ENCODE measurements at regions not wholly inside any gene's neighbourhood (a gene's known extent, or its start where the extent isn't known, plus 50 kb on each side); places are given as distances from the start of the nearest gene placed in this dataset.
"Not testable (repeated sequence)": the region's sequence is repeated elsewhere in the genome, so short reads cannot be mapped to it uniquely, and the experiment has no call there.

DNA sequence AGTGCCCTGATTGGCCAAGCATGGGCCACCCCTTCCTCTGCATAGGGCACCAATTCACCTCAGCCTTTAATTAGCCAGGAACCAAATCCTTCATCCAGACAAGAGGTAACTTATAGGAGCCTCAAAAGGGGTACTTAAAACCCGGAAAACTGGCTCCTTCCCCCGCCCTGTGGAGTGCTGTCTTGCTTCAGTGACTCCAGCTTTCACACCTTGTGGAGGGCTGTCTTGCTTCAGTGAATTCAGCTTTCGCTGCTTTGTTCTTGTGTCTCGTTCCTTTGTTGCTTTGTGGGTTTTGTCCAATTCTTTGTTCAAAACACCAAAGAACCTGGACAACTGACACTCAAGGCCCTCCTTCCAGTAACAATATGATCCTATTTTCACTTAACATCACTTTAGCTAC is 82.2 kb upstream of the FRG1 start:
- no peak for DNase-seq

DNA sequence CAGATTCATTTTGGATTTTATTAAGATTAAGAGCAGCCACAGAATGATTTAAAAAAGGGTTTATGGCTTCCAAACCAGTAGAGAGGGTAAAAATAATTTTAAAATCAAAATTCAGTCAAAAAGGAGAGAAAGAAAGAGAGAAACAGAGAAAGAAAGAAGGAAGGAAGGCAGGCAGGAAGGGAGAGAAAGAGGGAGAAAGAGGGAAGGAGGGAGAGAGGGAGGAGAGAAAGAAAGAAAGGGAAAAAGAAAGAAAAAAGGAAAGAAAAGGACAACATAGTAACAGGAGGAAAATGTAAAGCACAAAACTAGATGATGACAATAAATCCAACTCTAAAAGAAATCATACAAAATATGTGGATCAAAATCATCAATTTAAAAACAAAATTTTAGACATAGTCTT is 79.6 kb upstream of the FRG1 start:
- no peak for DNase-seq

- no peak for DNase-seq
These were observed 71.4 kb upstream of the FRG1 start for GRCh38 chr4:189869236-189869635.

DNA sequence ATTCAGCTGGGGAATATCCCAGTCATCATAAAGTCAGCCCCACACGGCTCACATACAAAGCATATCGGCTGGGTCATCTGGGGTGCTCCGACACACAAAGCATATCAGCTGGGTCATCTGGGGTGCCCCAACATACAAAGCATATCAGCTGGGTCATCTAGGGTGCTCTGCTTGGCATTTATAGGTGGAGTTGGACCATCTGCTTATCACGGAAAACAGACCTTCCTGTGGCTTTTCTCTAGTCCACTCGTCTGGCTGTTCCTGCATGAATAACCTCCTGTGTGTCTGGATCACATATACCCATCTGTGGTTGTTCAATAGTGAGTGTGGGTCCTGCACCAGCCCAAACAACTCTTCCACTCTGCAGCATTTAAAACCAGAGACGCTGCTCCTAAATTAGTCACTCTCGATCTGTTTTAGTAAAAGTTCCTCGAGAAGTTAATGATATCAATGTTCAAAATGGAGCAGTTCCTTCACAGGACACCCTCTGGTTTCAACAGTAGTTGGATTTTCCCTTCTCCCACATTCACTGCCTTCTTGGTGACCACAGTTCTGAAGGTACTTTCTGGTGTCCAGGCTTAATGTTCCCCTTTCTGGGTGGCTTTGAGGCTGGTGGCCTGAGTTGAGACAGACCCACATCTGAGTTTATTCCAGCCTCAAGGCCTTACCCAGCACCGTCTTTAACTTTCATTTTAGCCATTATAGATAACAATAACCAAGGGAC is 70.0 kb upstream of the FRG1 start:
- no peak for DNase-seq

- DNase-seq, result no peak
These were observed 66.1 kb upstream of the FRG1 start for GRCh38 chr4:189874591-189874990.

DNA sequence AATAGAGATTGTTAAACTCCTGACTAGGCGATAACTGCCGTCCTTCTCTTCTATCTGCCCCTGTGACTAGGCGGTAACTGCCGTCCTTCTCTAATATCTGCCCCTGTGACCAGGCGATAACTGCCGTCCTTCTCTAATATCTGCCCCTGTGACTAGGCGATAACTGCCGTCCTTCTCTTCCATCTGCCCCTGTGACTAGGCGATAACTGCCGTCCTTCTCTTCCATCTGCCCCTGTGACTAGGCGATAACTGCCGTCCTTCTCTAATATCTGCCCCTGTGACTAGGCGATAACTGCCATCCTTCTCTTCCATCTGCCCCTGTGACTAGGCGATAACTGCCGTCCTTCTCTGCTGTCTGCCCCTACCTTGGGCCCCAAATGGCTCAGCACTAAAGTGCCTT is 59.5 kb upstream of the FRG1 start:
- DNase-seq, result not testable (repeated sequence)

DNA sequence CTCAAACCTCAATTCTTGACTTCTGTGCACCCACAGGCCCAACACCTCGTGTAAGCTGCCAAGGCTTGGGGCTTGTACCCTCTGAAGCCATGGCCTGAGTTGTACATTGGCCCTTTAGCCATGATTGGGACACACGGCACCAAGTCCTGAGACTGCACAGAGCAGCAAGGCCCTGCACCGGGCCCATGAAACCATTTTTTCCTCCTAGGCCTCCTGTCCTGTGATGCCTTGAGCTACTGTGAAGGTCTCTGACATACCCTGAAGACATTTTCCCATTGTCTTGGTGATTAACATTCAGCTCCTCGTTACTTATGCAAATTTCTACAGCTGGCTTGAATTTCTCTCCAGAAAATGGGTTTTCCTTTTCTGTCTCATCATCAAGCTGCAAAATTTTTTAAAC is 52.3 kb upstream of the FRG1 start:
- not testable (repeated sequence) for DNase-seq

Data from activated naive CD4-positive, alpha-beta T cell (primary cell).